ENCODE measurements at regions not wholly inside any gene's neighbourhood (a gene's known extent, or its start where the extent isn't known, plus 50 kb on each side); places are given as distances from the start of the nearest gene placed in this dataset.
"Not testable (repeated sequence)": the region's sequence is repeated elsewhere in the genome, so short reads cannot be mapped to it uniquely, and the experiment has no call there.

- no peak for FAIRE-seq
- no peak for DNase-seq
- Histone ChIP-seq H3K27me3 (ENCODE audit: control insufficient read depth, insufficient read depth, low read length) (no peaks in the 10 kb centered on the region), H3K9me3 (ENCODE audit: control insufficient read depth in 2 of 3, insufficient read depth in 1 of 3, low read length in 3 of 3) (no peaks in the 10 kb centered on the region), H3K4me3 (ENCODE audit: low read length in 3 of 3) (no peak overlapping the region), H3K27ac (ENCODE audit: low read depth in 2 of 2, low read length in 2 of 2) (no peak overlapping the region), H3K4me1 (ENCODE audit: control insufficient read depth in 2 of 3, insufficient read depth in 2 of 3, low read depth in 1 of 3, low read length in 3 of 3) (no peaks in the 10 kb centered on the region), H3K9ac (ENCODE audit: low read length in 3 of 3) (no peak overlapping the region), H3K36me3 (ENCODE audit: control insufficient read depth in 2 of 3, insufficient read depth in 3 of 3, low read length in 3 of 3) (no peaks in the 10 kb centered on the region)
- intact Hi-C loops (cut with DNase I) = no loop called here
- no peak for TF ChIP-seq CTCF (IDR thresholded peaks at IDR 0.05; ENCODE audit: borderline replicate concordance, extremely low read depth, insufficient read depth)
These were observed 138.4 kb upstream of the CADM1 start for GRCh38 chr11:115642660-115643059.

GRCh38 chr11:115637599-115638241, 133.5 kb upstream of the CADM1 start:
- no peak overlapping the region for H3K27ac ChIP-seq (ENCODE audit: low read depth in 2 of 2, low read length in 2 of 2)
- DNase-seq = no peak
- H3K9me3 ChIP-seq (ENCODE audit: control insufficient read depth in 2 of 3, insufficient read depth in 1 of 3, low read length in 3 of 3) = no peaks in the 10 kb centered on the region
- H3K4me1 ChIP-seq (ENCODE audit: control insufficient read depth in 2 of 3, insufficient read depth in 2 of 3, low read depth in 1 of 3, low read length in 3 of 3) = no peaks in the 10 kb centered on the region
- H3K27me3 ChIP-seq (ENCODE audit: control insufficient read depth, insufficient read depth, low read length) = no peaks in the 10 kb centered on the region
- H3K36me3 ChIP-seq (ENCODE audit: control insufficient read depth in 2 of 3, insufficient read depth in 3 of 3, low read length in 3 of 3) = no peaks in the 10 kb centered on the region
- FAIRE-seq = no peak
- TF ChIP-seq CTCF (IDR thresholded peaks at IDR 0.05; ENCODE audit: borderline replicate concordance, extremely low read depth, insufficient read depth) = no peak
- H3K9ac ChIP-seq (ENCODE audit: low read length in 3 of 3) = no peak overlapping the region
- H3K4me3 ChIP-seq (ENCODE audit: low read length in 3 of 3) = no peak overlapping the region
- intact Hi-C loops (cut with DNase I) = no loop called here

GRCh38 chr11:115636753-115637527, 132.7 kb upstream of the CADM1 start:
- H3K27ac ChIP-seq (ENCODE audit: low read depth in 2 of 2, low read length in 2 of 2) = no peak overlapping the region
- H3K4me3 ChIP-seq (ENCODE audit: low read length in 3 of 3) = no peak overlapping the region
- no peaks in the 10 kb centered on the region for H3K27me3 ChIP-seq (ENCODE audit: control insufficient read depth, insufficient read depth, low read length)
- no peak overlapping the region for H3K9ac ChIP-seq (ENCODE audit: low read length in 3 of 3)
- no peaks in the 10 kb centered on the region for H3K9me3 ChIP-seq (ENCODE audit: control insufficient read depth in 2 of 3, insufficient read depth in 1 of 3, low read length in 3 of 3)
- FAIRE-seq = no peak
- intact Hi-C loops (cut with DNase I) = no loop called here
- no peaks in the 10 kb centered on the region for H3K4me1 ChIP-seq (ENCODE audit: control insufficient read depth in 2 of 3, insufficient read depth in 2 of 3, low read depth in 1 of 3, low read length in 3 of 3)
- no peak for TF ChIP-seq CTCF (IDR thresholded peaks at IDR 0.05; ENCODE audit: borderline replicate concordance, extremely low read depth, insufficient read depth)
- no peaks in the 10 kb centered on the region for H3K36me3 ChIP-seq (ENCODE audit: control insufficient read depth in 2 of 3, insufficient read depth in 3 of 3, low read length in 3 of 3)
- peak in 2 of 5 donors; percentile 57 to 63 for DNase-seq

- H3K4me1 ChIP-seq (ENCODE audit: control insufficient read depth in 2 of 3, insufficient read depth in 2 of 3, low read depth in 1 of 3, low read length in 3 of 3); H3K27ac ChIP-seq (ENCODE audit: low read depth in 2 of 2, low read length in 2 of 2); H3K27me3 ChIP-seq (ENCODE audit: control insufficient read depth, insufficient read depth, low read length); DNase-seq; FAIRE-seq; H3K36me3 ChIP-seq (ENCODE audit: control insufficient read depth in 2 of 3, insufficient read depth in 3 of 3, low read length in 3 of 3); H3K4me3 ChIP-seq (ENCODE audit: low read length in 3 of 3); H3K9ac ChIP-seq (ENCODE audit: low read length in 3 of 3); H3K9me3 ChIP-seq (ENCODE audit: control insufficient read depth in 2 of 3, insufficient read depth in 1 of 3, low read length in 3 of 3); intact Hi-C loops (cut with DNase I): not testable (repeated sequence)
These were observed 129.8 kb upstream of the CADM1 start for GRCh38 chr11:115633977-115634376.
